ENCODE measurements at regions not wholly inside any gene's neighbourhood (a gene's known extent, or its start where the extent isn't known, plus 50 kb on each side); places are given as distances from the start of the nearest gene placed in this dataset.
"Not testable (repeated sequence)": the region's sequence is repeated elsewhere in the genome, so short reads cannot be mapped to it uniquely, and the experiment has no call there.

- DNase-seq (ENCODE audit: low read depth in 1 of 2, low spot score in 2 of 2) = no peak
- Histone ChIP-seq H3K27me3 (replicated peaks) (no peaks in the 10 kb centered on the region), H3K4me3 (no peak overlapping the region)
Measured at GRCh38 chr2:56952871-56953270, 769.1 kb downstream of the CCDC85A start.

GRCh38 chr2:56960581-56960980 is 776.8 kb downstream of the CCDC85A start:
- DNase-seq (ENCODE audit: low read depth in 1 of 2, low spot score in 2 of 2) = no peak
- no peaks in the 10 kb centered on the region for H3K36me3 ChIP-seq

More at GRCh38 chr2:56952871-56953270, 769.1 kb downstream of the CCDC85A start:
- Histone ChIP-seq H3K27ac (no peak overlapping the region), H3K4me1 (replicated peaks) (no peaks in the 10 kb centered on the region), H3K36me3 (no peaks in the 10 kb centered on the region), H3K9me3 (replicated peaks) (no peaks in the 10 kb centered on the region)

GRCh38 chr2:56962673-56963072 is 778.9 kb downstream of the CCDC85A start:
- no peak overlapping the region for H3K27ac ChIP-seq
- H3K36me3 ChIP-seq = no peaks in the 10 kb centered on the region
- no peak overlapping the region for H3K4me3 ChIP-seq
- H3K27me3 ChIP-seq (replicated peaks) = no peaks in the 10 kb centered on the region
- H3K4me1 ChIP-seq (replicated peaks) = no peaks in the 10 kb centered on the region
- no peak for DNase-seq (ENCODE audit: low read depth in 1 of 2, low spot score in 2 of 2)
- no peaks in the 10 kb centered on the region for H3K9me3 ChIP-seq (replicated peaks)

More at GRCh38 chr2:56960581-56960980, 776.8 kb downstream of the CCDC85A start:
- no peaks in the 10 kb centered on the region for H3K9me3 ChIP-seq (replicated peaks)
- H3K27ac ChIP-seq = no peak overlapping the region
- no peaks in the 10 kb centered on the region for H3K27me3 ChIP-seq (replicated peaks)
- H3K4me1 ChIP-seq (replicated peaks) = no peaks in the 10 kb centered on the region
- H3K4me3 ChIP-seq = no peak overlapping the region

GRCh38 chr2:56969513-56969912 is 785.7 kb downstream of the CCDC85A start:
- Histone ChIP-seq H3K27ac (no peak overlapping the region), H3K36me3 (no peaks in the 10 kb centered on the region), H3K4me1 (replicated peaks) (no peaks in the 10 kb centered on the region), H3K27me3 (replicated peaks) (no peaks in the 10 kb centered on the region), H3K4me3 (no peak overlapping the region), H3K9me3 (replicated peaks) (no peaks in the 10 kb centered on the region)
- no peak for DNase-seq (ENCODE audit: low read depth in 1 of 2, low spot score in 2 of 2)

GRCh38 chr2:56971383-56971974 is 787.7 kb downstream of the CCDC85A start:
- no peaks in the 10 kb centered on the region for H3K36me3 ChIP-seq
- H3K4me1 ChIP-seq (replicated peaks) = no peaks in the 10 kb centered on the region
- no peaks in the 10 kb centered on the region for H3K27me3 ChIP-seq (replicated peaks)
- DNase-seq (ENCODE audit: low read depth in 1 of 2, low spot score in 2 of 2) = no peak
- no peak overlapping the region for H3K4me3 ChIP-seq
- H3K27ac ChIP-seq = no peak overlapping the region
- no peaks in the 10 kb centered on the region for H3K9me3 ChIP-seq (replicated peaks)

DNA sequence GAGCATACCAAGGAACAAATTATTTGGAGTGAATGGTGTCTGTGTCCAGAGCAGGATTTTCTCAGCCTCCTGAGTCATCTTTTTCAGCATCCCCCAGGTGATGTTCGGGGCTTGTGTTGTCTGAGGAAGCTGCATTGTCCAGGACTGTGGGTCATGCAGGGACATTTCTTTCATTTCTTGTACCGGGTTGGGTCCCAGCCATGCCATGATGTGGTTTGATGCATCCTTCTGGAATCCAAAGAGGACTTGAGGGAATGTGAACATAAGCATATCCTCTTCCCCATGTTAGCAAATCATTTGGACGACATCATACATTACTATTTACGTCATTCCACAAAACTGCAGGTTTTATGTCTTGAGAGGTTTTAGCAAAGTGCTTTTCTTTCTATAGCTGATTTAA is 797.8 kb downstream of the CCDC85A start:
- Histone ChIP-seq H3K4me3 (no peak overlapping the region), H3K4me1 (replicated peaks) (no peaks in the 10 kb centered on the region), H3K9me3 (replicated peaks) (no peaks in the 10 kb centered on the region), H3K36me3 (no peaks in the 10 kb centered on the region), H3K27ac (no peak overlapping the region), H3K27me3 (replicated peaks) (no peaks in the 10 kb centered on the region)
- DNase-seq (ENCODE audit: low read depth in 1 of 2, low spot score in 2 of 2) = no peak

DNA sequence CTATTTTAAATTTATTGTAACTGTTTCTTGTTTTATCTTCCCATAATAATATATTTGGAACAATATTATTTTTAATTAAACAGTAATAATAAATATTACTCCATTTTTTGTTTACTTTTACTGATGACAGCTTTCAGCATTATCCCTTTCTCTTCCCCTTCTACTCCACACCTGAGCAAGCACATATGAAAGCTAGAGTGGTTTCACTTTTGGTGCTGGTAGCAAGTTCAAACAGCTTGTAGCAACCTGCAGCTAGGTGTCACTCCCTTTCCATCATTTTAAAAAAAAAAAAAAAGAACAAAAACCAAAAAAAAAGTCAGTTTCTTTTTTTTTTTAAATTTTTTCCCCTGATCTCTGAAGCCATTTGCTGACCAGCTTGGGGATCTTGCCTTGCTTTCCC is 801.8 kb downstream of the CCDC85A start:
- Histone ChIP-seq H3K36me3 (no peaks in the 10 kb centered on the region), H3K27me3 (replicated peaks) (no peaks in the 10 kb centered on the region), H3K4me1 (replicated peaks) (no peaks in the 10 kb centered on the region), H3K9me3 (replicated peaks) (no peaks in the 10 kb centered on the region), H3K4me3 (no peak overlapping the region), H3K27ac (no peak overlapping the region)
- no peak for DNase-seq (ENCODE audit: low read depth in 1 of 2, low spot score in 2 of 2)

DNA sequence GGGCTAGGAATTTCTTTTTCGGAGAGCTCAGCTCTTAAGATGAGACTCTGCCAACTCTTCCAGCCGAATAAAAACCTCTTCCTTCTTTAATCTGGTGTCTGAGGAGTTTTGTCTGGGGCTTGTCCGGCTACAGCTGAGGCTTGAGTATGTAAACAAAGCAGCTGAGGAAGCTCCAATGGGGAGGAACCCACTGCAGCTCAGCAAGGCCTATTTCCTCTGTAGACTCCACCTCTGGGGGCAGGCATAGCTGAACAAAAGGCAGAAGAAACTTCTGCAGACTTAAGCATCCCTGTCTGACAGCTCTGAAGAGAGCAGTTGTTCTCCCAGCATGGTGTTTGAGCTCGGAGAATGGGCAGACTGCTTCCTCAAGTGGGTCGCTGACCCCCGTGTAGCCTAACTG is 838.7 kb downstream of the CCDC85A start:
- no peak overlapping the region for H3K27ac ChIP-seq
- no peaks in the 10 kb centered on the region for H3K36me3 ChIP-seq
- no peak for DNase-seq (ENCODE audit: low read depth in 1 of 2, low spot score in 2 of 2)
- no peak overlapping the region for H3K4me3 ChIP-seq
- no peaks in the 10 kb centered on the region for H3K4me1 ChIP-seq (replicated peaks)
- H3K9me3 ChIP-seq (replicated peaks) = no peaks in the 10 kb centered on the region
- H3K27me3 ChIP-seq (replicated peaks) = no peaks in the 10 kb centered on the region

DNA sequence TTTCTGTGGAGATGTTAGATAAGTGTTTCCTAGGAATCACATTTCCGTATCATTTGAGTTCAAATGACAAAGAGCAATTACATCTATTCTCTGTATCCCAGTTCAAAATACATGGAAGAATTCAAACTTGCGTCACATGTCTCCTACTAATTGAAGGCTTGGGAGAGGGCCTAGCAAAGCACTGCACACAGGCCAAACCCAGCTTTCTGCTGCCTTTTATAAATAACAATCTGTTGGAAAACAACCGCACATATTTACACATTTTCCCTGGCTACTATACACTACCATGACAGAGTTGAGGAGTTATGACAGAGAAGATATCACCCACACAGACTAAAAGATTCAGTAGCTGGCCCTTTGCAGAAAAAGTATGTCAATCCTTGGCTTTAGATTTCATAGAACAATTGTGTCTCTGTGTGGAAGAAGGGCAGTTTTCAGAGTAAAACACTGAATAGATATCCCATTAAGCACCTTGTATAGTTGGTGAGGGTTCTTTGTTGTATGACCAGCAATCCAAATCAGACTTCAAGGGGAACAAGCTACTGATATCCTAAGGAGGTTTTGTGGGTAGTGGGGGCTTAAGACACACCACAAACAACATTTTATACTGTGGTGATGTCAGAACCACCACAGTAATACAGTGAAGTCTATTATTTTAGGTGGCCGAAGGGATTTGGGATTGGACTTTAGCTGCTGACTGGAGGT is 861.3 kb downstream of the CCDC85A start:
- Histone ChIP-seq H3K4me1 (replicated peaks) (no peaks in the 10 kb centered on the region), H3K4me3 (no peak overlapping the region), H3K36me3 (no peaks in the 10 kb centered on the region), H3K9me3 (replicated peaks) (no peaks in the 10 kb centered on the region), H3K27me3 (replicated peaks) (no peaks in the 10 kb centered on the region), H3K27ac (no peak overlapping the region)
- DNase-seq (ENCODE audit: low read depth in 1 of 2, low spot score in 2 of 2) = no peak

DNA sequence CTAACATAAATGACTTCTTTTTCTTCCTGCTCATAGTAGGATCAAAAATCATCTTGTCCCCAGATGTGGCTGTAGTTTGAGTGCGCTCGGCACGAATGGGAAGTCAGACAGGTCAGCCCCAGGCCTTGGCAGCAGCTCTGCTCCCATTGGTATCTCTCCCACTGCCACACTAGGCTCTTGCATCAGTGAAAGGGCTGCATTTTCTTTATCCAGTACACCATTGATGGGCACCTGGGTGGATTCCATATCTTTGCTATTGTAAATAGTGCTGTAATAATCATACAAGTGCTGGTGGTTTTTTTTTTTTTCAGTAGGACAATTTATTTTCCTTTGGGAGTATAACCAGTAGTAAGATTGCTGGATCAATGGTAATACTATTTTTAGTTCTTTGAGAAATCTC is 865.5 kb downstream of the CCDC85A start:
- H3K36me3 ChIP-seq = no peaks in the 10 kb centered on the region
- no peaks in the 10 kb centered on the region for H3K4me1 ChIP-seq (replicated peaks)
- no peaks in the 10 kb centered on the region for H3K27me3 ChIP-seq (replicated peaks)
- DNase-seq (ENCODE audit: low read depth in 1 of 2, low spot score in 2 of 2) = no peak
- no peak overlapping the region for H3K4me3 ChIP-seq
- H3K27ac ChIP-seq = no peak overlapping the region
- H3K9me3 ChIP-seq (replicated peaks) = no peaks in the 10 kb centered on the region

DNA sequence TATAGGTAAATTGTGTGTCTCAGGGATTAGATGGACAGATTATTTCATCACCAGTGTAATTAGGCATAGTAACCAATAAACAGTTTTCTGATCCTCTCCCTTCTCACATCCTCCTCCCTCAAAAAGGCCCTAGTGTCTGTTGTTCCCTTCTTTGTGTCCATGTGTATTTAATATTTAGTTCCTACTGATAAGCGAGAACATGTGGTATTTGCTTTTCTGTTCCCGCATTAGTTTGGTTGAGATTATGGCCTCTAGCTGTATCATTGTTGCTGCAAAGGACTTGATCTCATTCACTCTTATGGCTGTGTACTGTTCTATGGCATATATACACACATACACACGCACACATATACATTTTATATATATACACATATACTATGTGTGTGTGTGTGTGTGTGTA is 866.2 kb downstream of the CCDC85A start:
- Histone ChIP-seq H3K27ac (no peak overlapping the region), H3K4me1 (replicated peaks) (no peaks in the 10 kb centered on the region), H3K27me3 (replicated peaks) (no peaks in the 10 kb centered on the region), H3K9me3 (replicated peaks) (no peaks in the 10 kb centered on the region), H3K4me3 (no peak overlapping the region), H3K36me3 (no peaks in the 10 kb centered on the region)
- DNase-seq (ENCODE audit: low read depth in 1 of 2, low spot score in 2 of 2) = no peak

DNA sequence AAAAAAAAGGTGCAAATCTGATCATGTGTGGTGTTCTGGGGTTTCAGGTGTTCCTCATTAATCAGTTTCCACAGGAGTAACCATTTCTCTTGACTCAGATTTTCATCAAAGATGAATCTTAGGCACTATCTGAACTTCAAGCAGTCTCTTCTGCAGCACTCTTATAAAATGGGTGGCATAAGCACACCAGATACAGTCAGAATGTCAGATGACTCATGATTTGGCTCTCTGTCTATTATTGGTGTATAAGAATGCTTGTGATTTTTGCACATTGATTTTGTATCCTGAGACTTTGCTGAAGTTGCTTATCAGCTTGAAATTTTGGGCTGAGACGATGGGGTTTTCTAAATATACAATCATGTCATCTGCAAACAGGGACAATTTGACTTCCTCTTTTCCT is 882.5 kb downstream of the CCDC85A start:
- not testable (repeated sequence) for H3K27ac ChIP-seq; DNase-seq (ENCODE audit: low read depth in 1 of 2, low spot score in 2 of 2); H3K4me1 ChIP-seq (replicated peaks); H3K9me3 ChIP-seq (replicated peaks); H3K4me3 ChIP-seq; H3K27me3 ChIP-seq (replicated peaks); H3K36me3 ChIP-seq

GRCh38 chr2:57075226-57075625 is 891.4 kb downstream of the CCDC85A start:
- Histone ChIP-seq H3K27me3 (replicated peaks) (no peaks in the 10 kb centered on the region), H3K4me1 (replicated peaks) (no peaks in the 10 kb centered on the region), H3K36me3 (no peaks in the 10 kb centered on the region), H3K4me3 (no peak overlapping the region), H3K27ac (no peak overlapping the region), H3K9me3 (replicated peaks) (no peaks in the 10 kb centered on the region)
- DNase-seq (ENCODE audit: low read depth in 1 of 2, low spot score in 2 of 2) = no peak

GRCh38 chr2:57080035-57080434 is 896.2 kb downstream of the CCDC85A start:
- no peak overlapping the region for H3K27ac ChIP-seq
- no peak for DNase-seq (ENCODE audit: low read depth in 1 of 2, low spot score in 2 of 2)

More at GRCh38 chr2:57080035-57080434, 896.2 kb downstream of the CCDC85A start:
- no peaks in the 10 kb centered on the region for H3K27me3 ChIP-seq (replicated peaks)
- no peaks in the 10 kb centered on the region for H3K4me1 ChIP-seq (replicated peaks)
- no peaks in the 10 kb centered on the region for H3K9me3 ChIP-seq (replicated peaks)
- no peak overlapping the region for H3K4me3 ChIP-seq
- H3K36me3 ChIP-seq = no peaks in the 10 kb centered on the region

Data from SJSA1 (cell line).